ENCODE measurements at regions not wholly inside any gene's neighbourhood (a gene's known extent, or its start where the extent isn't known, plus 50 kb on each side); places are given as distances from the start of the nearest gene placed in this dataset.

- no peak overlapping the region for H3K27ac ChIP-seq (ENCODE audit: low read depth in 2 of 2, low read length in 1 of 2)
- no peaks in the 10 kb centered on the region for H3K36me3 ChIP-seq (ENCODE audit: control insufficient read depth in 2 of 2, insufficient read depth in 2 of 2, low read length in 1 of 2)
- WGBS, 2 donors, result 63 to 89% methylated on average over 1 of the region's 1 CpG
- no peaks in the 10 kb centered on the region for H3K4me1 ChIP-seq (ENCODE audit: control insufficient read depth in 2 of 2, insufficient read depth in 2 of 2, low read length in 1 of 2)
- no peaks in the 10 kb centered on the region for H3K27me3 ChIP-seq (ENCODE audit: control insufficient read depth in 1 of 2, insufficient read depth in 2 of 2, low read length in 2 of 2)
- no peaks in the 10 kb centered on the region for H3K9me3 ChIP-seq (ENCODE audit: control insufficient read depth in 2 of 2, insufficient read depth in 1 of 2, low read depth in 1 of 2, low read length in 1 of 2)
- H3K4me3 ChIP-seq (ENCODE audit: low read depth in 1 of 2, low read length in 2 of 2), result no peak overlapping the region
Observed at GRCh38 chr14:66435683-66436082, 50.5 kb upstream of the CCDC196 start.

Data from esophagus (tissue), 2 donors.